Endothelial cell (in vitro differentiated cells): ENCODE measurements at regions not wholly inside any gene's neighbourhood (a gene's known extent, or its start where the extent isn't known, plus 50 kb on each side); places are given as distances from the start of the nearest gene placed in this dataset.

Source experiments
- DNase-seq: peaks from one replicate; pipeline ENCODE4 v3.0.0; 2021; ENCODE audit warnings: low spot score
- H3K27ac Mint-ChIP-seq: one replicate; pipeline ENCODE4 v1.8.0; 2021; ENCODE audit warnings: mixed read lengths, inconsistent platforms; ENCODE audit not compliant: unreplicated experiment
- H3K27me3 Mint-ChIP-seq: one replicate; pipeline ENCODE4 v1.8.0; 2021; ENCODE audit warnings: mild to moderate bottlenecking, moderate library complexity, mixed read lengths, inconsistent platforms; ENCODE audit not compliant: unreplicated experiment
- H3K36me3 Mint-ChIP-seq: one replicate; pipeline ENCODE4 v1.8.0; 2021; ENCODE audit warnings: mild to moderate bottlenecking, low read depth, mixed read lengths, inconsistent platforms; ENCODE audit not compliant: unreplicated experiment
- H3K4me1 Mint-ChIP-seq: one replicate; pipeline ENCODE4 v1.8.0; 2021; ENCODE audit warnings: mild to moderate bottlenecking, mixed read lengths, inconsistent platforms; ENCODE audit not compliant: unreplicated experiment
- H3K4me3 Mint-ChIP-seq: one replicate; pipeline ENCODE4 v1.8.0; 2021; ENCODE audit warnings: mild to moderate bottlenecking, mixed read lengths, inconsistent platforms; ENCODE audit not compliant: unreplicated experiment
- H3K9me3 Mint-ChIP-seq: one replicate; pipeline ENCODE4 v1.8.0; 2021; ENCODE audit warnings: mixed read lengths, inconsistent platforms; ENCODE audit not compliant: unreplicated experiment
- CTCF ChIP-seq: fragments of 200-600 bp; sonication (generic); IDR thresholded peaks from one replicate; pipeline ENCODE4 v1.5.0; 2021; ENCODE audit warnings: antibody characterized with exemption; ENCODE audit not compliant: unreplicated experiment

GRCh38 chr17:83144421-83145357 is 65.3 kb downstream of the METRNL start:
- Mint-ChIP-seq H3K36me3 (no peaks in the 10 kb centered on the region), H3K27ac (no peak overlapping the region)
- no peak for TF ChIP-seq CTCF

GRCh38 chr17:83145358-83145738 is 65.9 kb downstream of the METRNL start:
- H3K27ac Mint-ChIP-seq = no peak overlapping the region
- no peaks in the 10 kb centered on the region for H3K9me3 Mint-ChIP-seq
- no peaks in the 10 kb centered on the region for H3K36me3 Mint-ChIP-seq
- no peak for DNase-seq
- no peaks in the 10 kb centered on the region for H3K4me1 Mint-ChIP-seq
- no peak overlapping the region for H3K4me3 Mint-ChIP-seq
- no peaks in the 10 kb centered on the region for H3K27me3 Mint-ChIP-seq
- no peak for TF ChIP-seq CTCF

More at GRCh38 chr17:83144421-83145357, 65.3 kb downstream of the METRNL start:
- no peaks in the 10 kb centered on the region for H3K4me1 Mint-ChIP-seq
- no peak for DNase-seq
- H3K9me3 Mint-ChIP-seq = no peaks in the 10 kb centered on the region
- no peaks in the 10 kb centered on the region for H3K27me3 Mint-ChIP-seq
- H3K4me3 Mint-ChIP-seq = no peak overlapping the region

- Mint-ChIP-seq H3K36me3 (no peaks in the 10 kb centered on the region), H3K4me3 (no peak overlapping the region), H3K9me3 (no peaks in the 10 kb centered on the region), H3K4me1 (no peaks in the 10 kb centered on the region), H3K27ac (no peak overlapping the region), H3K27me3 (peaks cover 1% of the 10 kb centered on the region)
- DNase-seq = no peak
- no peak for TF ChIP-seq CTCF
Observed at GRCh38 chr17:83145831-83146230, 66.4 kb downstream of the METRNL start.

GRCh38 chr17:83146347-83146746 is 66.9 kb downstream of the METRNL start:
- Mint-ChIP-seq H3K4me3 (no peak overlapping the region), H3K27ac (no peak overlapping the region), H3K9me3 (no peaks in the 10 kb centered on the region), H3K4me1 (no peaks in the 10 kb centered on the region), H3K27me3 (peaks cover 6% of the 10 kb centered on the region), H3K36me3 (no peaks in the 10 kb centered on the region)
- no peak for DNase-seq
- TF ChIP-seq CTCF = no peak

- no peak overlapping the region for H3K4me3 Mint-ChIP-seq
- peaks cover 6% of the 10 kb centered on the region for H3K27me3 Mint-ChIP-seq
- no peaks in the 10 kb centered on the region for H3K4me1 Mint-ChIP-seq
- no peak for TF ChIP-seq CTCF
- no peak for DNase-seq
- H3K36me3 Mint-ChIP-seq = no peaks in the 10 kb centered on the region
- no peaks in the 10 kb centered on the region for H3K9me3 Mint-ChIP-seq
- no peak overlapping the region for H3K27ac Mint-ChIP-seq
Observed at GRCh38 chr17:83147280-83147679, 67.9 kb downstream of the METRNL start.
